GM12892 (cell line): ENCODE measurements at regions not wholly inside any gene's neighbourhood (a gene's known extent, or its start where the extent isn't known, plus 50 kb on each side); places are given as distances from the start of the nearest gene placed in this dataset.

Experiments
- POLR2A ChIP-seq: IDR thresholded peaks from 2 replicates; pipeline ENCODE4 v1.6.1; 2011; ENCODE audit warnings: low read depth, low read length, control low read depth
- TAF1 ChIP-seq: IDR thresholded peaks from 2 replicates; pipeline ENCODE4 v1.6.1; 2011; ENCODE audit warnings: low read depth, mild to moderate bottlenecking, control low read depth, low read length, borderline replicate concordance

GRCh38 chr3:94372026-94372425 lies 309.2 kb downstream of the NSUN3 start:
- TF ChIP-seq POLR2A (no peak), TAF1 (no peak)
